Spleen (tissue), 7 donors: ENCODE measurements at regions not wholly inside any gene's neighbourhood (a gene's known extent, or its start where the extent isn't known, plus 50 kb on each side); places are given as distances from the start of the nearest gene placed in this dataset.

Experiments used
- POLR2A ChIP-seq, 3 donors: fragments of 450-650 bp; IDR thresholded peaks; one replicate each; pipeline ENCODE4 v1.5.1; 2017; ENCODE audit warnings: antibody characterized with exemption in 3 of 3, mild to moderate bottlenecking in 1 of 3
- POLR2AphosphoS5 ChIP-seq, 3 donors: sonication (generic); formaldehyde crosslinking; IDR thresholded peaks; one replicate each; pipeline ENCODE4 v1.5.1; 2017; ENCODE audit warnings: antibody characterized with exemption in 3 of 3
- TF ChIP-seq, protein P1 (sequence below), 11 experiments: fragments of 200-600 bp in 7 of 11; fragments of 450-650 bp in 4 of 11; sonication (generic) in 4 of 11; IDR thresholded peaks in 8 of 11; conservative IDR thresholded peaks in 3 of 11; 1 replicate in 7 of 11; 2 replicates in 4 of 11; pipeline versions ENCODE4 v1.4.0 to v1.8.0; 2016 to 2021; ENCODE audit warnings: antibody characterized with exemption in 11 of 11, inconsistent platforms in 4 of 11, mild to moderate bottlenecking in 1 of 11
- donor health status: DM: no; HTN: no; CAD: no; lungs with moderate emphysema.
- donor health status: DM: no; HTN: no; CAD: no.
- donor health status: DM: no; HTN: no; CAD: no.

DNA sequence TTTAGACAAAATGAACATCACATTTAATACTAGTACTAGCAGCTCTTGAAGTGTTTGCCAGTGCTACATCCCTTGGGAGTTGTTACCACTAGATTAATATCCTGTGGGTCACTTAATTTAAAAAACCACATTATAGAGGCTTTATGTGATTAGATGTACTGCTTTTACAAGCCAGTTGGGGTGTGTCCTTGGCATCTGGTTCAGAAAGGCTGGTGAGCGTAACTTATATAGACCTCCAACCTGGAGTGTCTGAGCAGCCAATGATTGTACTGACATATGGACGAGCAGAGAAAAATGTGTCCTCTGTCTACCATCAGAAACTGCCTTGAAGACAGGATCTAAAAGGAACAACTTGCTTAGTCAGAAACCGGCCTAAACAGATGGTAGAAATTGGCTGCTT is 306.2 kb upstream of the ATP11B start:
- TF ChIP-seq, protein P1, sequence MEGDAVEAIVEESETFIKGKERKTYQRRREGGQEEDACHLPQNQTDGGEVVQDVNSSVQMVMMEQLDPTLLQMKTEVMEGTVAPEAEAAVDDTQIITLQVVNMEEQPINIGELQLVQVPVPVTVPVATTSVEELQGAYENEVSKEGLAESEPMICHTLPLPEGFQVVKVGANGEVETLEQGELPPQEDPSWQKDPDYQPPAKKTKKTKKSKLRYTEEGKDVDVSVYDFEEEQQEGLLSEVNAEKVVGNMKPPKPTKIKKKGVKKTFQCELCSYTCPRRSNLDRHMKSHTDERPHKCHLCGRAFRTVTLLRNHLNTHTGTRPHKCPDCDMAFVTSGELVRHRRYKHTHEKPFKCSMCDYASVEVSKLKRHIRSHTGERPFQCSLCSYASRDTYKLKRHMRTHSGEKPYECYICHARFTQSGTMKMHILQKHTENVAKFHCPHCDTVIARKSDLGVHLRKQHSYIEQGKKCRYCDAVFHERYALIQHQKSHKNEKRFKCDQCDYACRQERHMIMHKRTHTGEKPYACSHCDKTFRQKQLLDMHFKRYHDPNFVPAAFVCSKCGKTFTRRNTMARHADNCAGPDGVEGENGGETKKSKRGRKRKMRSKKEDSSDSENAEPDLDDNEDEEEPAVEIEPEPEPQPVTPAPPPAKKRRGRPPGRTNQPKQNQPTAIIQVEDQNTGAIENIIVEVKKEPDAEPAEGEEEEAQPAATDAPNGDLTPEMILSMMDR (IDR thresholded peaks at IDR 0.05 in 8 of 11, conservative IDR thresholded peaks at IDR 0.05 in 3 of 11): no peak
- no peak for TF ChIP-seq POLR2A (IDR thresholded peaks at IDR 0.05)
- no peak for TF ChIP-seq POLR2AphosphoS5 (IDR thresholded peaks at IDR 0.05)
